Endothelial cell of hepatic sinusoid (primary cell): ENCODE measurements at regions not wholly inside any gene's neighbourhood (a gene's known extent, or its start where the extent isn't known, plus 50 kb on each side); places are given as distances from the start of the nearest gene placed in this dataset.

ENCODE experiments used
- in situ Hi-C: cut with HindIII; loops from 2 replicates; pipeline ENCODE4 v1.10.0; 2017; ENCODE audit warnings: low sequenced_read_pairs

- in situ Hi-C loops = no loop called here
These were observed 136.3 kb upstream of the GATA6 start for GRCh38 chr18:22033085-22033484.

DNA sequence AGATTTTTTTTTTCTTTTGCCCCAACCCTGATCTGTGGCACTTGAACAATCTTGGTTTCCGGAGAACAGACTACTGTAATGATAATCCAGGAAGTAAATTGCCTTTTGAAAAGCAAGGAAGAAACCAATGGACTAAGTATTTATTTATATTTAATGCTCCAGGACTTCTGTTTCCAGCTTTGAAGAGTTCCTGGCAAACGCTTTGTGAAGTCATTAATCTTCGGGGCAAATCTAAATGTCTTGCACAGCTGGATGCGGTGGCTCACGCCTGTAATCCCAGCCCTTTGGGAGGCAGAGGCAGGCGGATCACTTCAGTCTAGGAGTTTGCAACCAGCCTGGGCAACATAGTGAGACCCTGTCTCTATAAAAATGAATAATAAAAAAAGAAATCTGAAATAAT is 135.1 kb upstream of the GATA6 start:
- in situ Hi-C loops = no loop called here

DNA sequence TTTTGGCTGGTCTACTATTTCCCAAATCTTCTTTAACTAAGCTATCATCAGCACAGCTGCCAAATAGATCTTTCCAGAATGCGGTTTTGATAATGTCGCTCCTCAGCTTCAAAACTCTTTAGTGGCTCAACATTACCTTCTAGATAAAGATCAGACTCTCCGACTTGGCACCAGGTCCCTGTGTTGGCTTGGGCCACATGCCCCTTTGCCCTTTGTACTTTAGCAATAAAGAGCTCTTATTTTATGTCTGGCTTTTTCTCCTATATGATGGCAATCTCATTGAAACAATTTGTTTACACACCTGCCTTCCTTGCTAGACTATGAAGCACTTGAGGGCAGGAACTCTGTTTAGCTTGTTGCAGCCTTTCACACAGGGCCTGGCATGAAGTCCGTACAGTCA is 128.9 kb upstream of the GATA6 start:
- in situ Hi-C loops = no loop called here

DNA sequence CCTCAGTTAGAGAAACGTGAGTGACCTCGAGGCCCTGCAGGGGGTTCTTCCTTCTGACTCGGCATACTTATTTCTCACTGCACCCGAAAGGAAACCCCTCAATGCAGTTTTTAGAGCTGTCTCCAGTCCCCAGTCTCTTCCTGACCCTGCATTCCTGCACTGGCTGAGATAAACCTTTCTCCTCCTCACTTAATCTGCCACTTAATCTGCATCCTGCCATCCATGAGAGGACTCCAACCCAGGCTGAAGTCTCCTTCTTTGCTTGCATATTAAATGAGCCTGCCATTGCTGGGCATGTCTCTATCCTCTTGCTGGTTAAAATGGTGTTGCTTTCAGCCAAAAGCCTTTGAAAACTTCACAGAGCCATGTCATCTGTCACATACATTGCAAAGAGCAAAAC is 125.6 kb upstream of the GATA6 start:
- in situ Hi-C loops = no loop called here

GRCh38 chr18:22044474-22045220 is 124.7 kb upstream of the GATA6 start:
- in situ Hi-C loops = no loop called here

DNA sequence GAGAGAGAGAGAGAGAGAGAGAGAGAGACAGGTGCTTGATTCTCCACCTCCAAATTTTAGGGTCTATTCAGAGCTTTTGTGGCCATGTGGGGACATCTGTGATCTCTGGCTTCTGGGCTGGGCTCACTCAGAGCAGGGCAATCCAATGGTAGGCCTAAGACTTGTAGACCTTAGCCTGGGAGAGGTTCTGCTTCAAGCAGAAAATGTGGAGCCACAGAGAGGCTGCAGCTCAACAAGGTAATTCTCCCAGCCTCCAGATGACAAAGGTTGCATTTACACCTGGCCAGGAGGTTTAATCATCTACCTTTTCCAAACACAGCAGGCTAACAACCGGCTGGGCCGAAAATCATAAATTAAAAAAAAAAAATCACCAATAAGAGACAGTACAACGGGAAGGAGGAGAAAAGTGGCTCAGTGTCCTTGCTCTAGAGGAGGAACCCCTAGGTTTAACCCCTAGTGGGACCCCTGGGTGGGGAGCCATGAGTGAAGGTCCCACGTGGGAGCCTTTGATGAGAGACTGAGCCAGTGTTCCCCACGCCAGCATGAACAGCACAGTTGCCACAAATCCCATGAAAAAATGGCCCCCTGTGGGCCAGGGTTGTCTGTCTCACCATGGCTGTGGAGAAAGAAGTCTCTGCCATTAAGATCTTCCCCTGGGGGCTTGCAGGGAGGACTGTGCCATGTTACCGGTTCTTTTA is 124.0 kb upstream of the GATA6 start:
- in situ Hi-C loops = no loop called here

DNA sequence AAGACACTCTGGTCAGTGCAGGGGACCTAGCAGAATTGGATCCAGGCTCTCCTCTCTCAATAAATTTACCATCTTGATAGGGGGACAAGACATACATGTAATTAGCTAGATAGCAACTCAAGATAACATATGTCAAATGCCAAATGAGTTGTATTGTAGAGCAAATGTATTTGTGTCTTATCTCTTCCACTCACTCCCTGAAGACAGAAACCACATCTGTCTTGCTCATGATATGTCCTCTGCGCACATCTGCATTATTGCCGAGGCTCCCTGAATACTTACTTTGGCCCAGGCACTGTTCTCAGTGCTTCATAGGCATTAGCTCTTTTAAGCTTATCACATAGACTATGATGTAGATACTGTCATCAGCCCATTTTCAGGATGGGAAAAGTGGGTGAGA is 122.9 kb upstream of the GATA6 start:
- in situ Hi-C loops = no loop called here

GRCh38 chr18:22047485-22047884 is 121.9 kb upstream of the GATA6 start:
- in situ Hi-C loops = no loop called here

DNA sequence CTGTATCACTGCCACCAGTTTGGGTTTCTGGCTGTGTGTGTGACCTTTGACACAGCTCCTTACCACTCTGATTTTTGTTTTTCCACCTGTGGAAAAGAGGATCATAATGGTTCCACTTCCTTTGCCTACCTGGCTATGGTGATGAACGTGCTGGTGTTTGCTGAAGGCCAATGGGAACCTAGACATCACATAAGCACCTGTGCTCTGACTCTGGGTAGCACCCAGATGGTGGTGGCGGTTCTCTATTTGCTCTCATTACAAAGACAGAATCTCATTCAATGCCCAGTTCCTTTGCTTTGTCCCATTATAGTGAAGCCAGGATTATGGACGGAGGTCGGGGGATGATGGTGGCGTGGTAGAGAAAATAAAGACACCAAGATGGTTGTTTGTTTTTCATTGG is 121.2 kb upstream of the GATA6 start:
- in situ Hi-C loops = no loop called here

- in situ Hi-C loops = no loop called here
These were observed 120.3 kb upstream of the GATA6 start for GRCh38 chr18:22048932-22049615.

DNA sequence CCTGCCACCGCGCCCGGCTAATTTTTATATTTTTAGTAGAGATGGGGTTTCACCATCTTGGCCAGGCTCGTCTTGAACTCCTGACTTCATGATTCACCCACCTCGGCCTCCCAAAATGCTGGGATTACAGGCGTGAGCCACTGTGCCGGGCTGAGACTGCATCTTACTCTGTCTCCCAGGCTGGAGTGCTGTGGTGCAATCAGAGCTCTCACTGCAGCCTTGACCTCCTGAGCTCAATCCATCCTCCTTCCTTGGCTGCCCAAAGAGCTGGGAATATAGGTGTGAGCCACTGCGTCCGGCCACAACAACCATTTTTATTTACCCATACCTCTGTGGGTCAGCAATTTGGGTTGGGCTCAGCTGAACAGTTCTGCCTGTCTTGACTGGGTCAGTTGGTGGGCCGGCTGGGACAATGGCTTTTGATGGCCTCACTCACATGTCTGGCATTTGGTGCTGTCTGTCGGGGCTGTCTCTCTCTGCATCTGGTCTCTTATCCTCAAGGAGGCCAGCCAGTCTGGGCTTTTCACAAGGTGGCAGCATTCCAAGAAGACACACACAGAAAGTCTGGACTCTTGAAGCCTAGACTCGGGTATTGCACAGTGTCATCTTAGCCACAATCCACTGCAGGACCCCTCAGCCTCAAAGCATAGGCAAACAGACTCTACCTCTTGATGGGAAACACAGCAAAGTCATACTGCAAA is 116.8 kb upstream of the GATA6 start:
- in situ Hi-C loops = loop anchor here (5.0 kb wide), 1 partner anchor 55 kb away; no protein-coding TSS in a partner anchor

DNA sequence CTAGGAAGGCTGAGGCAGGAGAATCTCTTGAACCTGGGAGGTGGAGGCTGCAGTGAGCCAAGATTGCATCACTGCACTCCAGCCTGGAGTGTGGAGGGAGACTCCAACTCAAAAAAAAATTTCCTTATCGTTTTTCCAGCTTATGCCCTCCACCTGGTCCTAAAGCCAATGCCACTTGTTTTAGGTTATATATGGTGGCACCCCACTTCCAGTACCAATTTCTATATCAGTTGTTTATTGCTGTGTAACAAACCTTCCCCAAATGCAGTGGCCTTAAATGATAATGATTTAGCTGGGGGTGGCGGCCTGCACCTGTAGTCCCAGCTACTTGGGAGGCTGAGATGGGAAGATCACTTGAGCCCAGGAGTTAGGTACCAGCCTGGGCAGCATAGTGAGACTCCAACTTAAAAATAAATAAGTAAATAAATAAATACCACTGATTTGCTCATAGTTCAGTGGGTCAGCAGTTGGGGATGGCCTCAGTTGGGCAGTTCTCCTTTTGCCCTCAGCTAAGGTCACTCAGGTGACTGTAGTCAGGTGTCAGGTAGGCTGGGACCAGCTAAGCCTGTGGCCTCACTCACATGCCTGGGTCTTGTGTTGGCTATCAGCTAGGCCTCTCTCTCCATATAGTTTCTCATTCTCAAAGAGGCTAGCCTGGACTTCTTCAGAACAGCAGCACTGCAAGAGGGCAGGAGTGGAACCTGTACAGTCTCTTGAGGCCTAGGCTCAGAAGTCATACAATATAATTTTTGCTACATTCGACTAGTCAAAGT is 113.7 kb upstream of the GATA6 start:
- in situ Hi-C loops = no loop called here

- in situ Hi-C loops = no loop called here
These were observed 112.4 kb upstream of the GATA6 start for GRCh38 chr18:22056950-22057349.

DNA sequence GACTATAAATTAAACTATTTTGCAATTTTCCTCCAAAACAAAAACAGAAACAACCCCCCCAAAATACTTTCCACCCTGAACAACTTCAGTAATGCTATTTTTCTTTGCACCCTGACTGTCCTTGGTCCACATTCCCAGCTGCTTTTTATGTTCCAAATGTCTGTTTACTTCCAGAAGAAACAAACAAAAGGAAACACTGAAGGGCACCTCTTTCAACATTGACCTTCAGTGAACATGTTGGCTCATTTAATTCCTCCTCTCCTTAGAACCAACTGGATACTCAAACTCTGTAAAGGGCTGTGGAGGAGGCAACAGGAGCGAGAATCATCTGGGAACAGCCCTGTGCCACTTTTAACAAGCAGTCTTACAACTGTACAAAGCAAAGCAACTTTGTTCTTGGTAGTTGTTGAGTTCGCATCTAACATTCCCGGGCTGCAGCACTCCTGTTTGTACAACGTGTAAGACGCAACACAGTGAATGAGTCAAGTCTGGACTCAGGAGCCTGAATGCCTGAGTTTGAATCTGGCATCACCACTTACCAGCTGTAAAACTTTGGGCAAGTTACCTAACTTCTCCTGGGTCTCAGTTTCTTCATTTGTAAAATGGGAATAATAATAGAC is 111.4 kb upstream of the GATA6 start:
- in situ Hi-C loops = no loop called here

GRCh38 chr18:22060361-22060760 is 109.0 kb upstream of the GATA6 start:
- in situ Hi-C loops = loop anchor here (5.0 kb wide), 1 partner anchor 78 kb away; no protein-coding TSS in a partner anchor

DNA sequence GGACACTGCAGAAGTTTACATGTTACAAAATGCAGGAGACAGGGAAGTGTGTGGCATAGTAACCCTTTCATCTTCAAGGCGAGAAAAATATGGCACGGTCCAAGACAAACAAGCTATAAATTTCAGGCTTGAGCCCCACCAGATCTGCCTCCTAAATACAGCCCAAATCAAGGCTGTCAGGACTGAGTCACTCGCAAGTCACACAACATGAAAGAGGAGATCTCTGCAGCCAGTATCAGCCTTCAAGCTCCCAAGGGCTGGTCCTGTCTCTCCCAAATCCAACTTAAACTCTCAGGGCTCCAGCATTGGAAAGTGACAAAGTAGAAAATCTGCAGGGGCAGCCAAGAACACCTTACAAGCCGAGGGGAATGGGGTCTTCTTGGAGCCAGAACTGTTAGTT is 106.3 kb upstream of the GATA6 start:
- in situ Hi-C loops = loop anchor here (5.0 kb wide), 1 partner anchor 81 kb away; no protein-coding TSS in a partner anchor

GRCh38 chr18:22063672-22064071 is 105.7 kb upstream of the GATA6 start:
- in situ Hi-C loops = loop anchor here (5.0 kb wide), 1 partner anchor 81 kb away; no protein-coding TSS in a partner anchor

DNA sequence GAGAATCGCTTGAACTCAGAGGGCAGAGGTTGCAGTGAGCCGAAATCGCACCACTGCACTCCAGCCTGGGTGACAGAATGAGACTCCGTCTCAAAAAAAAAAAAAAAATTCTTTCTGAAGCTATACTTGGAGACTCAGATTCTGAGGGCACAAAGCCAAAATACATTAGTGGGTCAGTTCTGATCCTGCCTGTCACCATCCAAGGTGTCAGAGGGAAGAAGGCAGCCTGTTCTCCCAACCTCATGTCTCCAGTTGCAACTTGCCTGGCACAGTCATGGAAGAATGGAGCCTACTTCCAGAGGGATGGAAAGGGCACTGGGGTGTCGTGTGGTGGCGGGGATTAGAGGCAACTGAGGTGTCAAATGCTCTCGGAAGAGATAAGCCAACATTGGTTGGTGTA is 104.8 kb upstream of the GATA6 start:
- in situ Hi-C loops = loop anchor here (5.0 kb wide), 1 partner anchor 82 kb away; no protein-coding TSS in a partner anchor

GRCh38 chr18:22065311-22065710 is 104.1 kb upstream of the GATA6 start:
- in situ Hi-C loops = no loop called here

GRCh38 chr18:22066083-22066485 is 103.3 kb upstream of the GATA6 start:
- in situ Hi-C loops = no loop called here
